ENCODE measurements at regions not wholly inside any gene's neighbourhood (a gene's known extent, or its start where the extent isn't known, plus 50 kb on each side); places are given as distances from the start of the nearest gene placed in this dataset.

DNA sequence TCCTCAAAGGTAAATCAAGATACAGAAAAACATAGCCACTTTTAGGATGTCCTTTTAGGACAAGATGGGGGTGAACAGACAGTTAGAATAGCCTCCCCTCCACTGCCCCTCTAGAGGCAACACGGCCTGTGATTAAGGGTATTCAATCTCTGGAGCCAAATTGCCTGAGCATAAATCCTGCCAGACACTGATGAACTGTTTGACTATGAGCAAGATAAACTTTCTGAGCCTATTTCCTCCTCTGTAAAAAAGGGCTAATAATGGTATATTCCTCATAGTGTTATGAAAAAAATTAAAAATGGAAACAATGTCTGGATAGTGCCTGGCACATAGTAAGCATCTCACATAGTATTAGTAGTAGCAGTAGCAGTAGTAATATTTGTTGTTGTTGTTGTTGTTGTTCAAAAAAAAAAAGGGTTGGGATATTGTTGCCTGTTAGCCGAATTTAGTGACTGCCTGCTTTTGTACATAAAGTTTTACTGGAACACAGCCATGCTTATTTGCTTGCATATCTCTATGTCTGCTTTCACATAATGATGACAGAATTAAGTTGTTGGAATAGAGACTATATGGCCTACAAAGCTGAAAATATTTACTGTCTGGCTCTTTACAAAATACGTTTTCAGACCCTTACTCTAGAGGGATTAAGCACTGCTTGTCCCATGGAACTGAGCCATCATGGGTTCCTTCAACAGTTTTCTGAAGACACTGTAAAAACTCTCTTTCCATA is 536.3 kb downstream of the TLE4 start:
- in situ Hi-C loops (cut with MboI; ENCODE audit: low sequenced_read_pairs in 4 of 4) = no loop called here
- TF ChIP-seq, protein P1, sequence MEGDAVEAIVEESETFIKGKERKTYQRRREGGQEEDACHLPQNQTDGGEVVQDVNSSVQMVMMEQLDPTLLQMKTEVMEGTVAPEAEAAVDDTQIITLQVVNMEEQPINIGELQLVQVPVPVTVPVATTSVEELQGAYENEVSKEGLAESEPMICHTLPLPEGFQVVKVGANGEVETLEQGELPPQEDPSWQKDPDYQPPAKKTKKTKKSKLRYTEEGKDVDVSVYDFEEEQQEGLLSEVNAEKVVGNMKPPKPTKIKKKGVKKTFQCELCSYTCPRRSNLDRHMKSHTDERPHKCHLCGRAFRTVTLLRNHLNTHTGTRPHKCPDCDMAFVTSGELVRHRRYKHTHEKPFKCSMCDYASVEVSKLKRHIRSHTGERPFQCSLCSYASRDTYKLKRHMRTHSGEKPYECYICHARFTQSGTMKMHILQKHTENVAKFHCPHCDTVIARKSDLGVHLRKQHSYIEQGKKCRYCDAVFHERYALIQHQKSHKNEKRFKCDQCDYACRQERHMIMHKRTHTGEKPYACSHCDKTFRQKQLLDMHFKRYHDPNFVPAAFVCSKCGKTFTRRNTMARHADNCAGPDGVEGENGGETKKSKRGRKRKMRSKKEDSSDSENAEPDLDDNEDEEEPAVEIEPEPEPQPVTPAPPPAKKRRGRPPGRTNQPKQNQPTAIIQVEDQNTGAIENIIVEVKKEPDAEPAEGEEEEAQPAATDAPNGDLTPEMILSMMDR (IDR thresholded peaks at IDR 0.05 in 4 of 5, conservative IDR thresholded peaks at IDR 0.05 in 1 of 5) = no peak
- no peak for TF ChIP-seq POLR2A (IDR thresholded peaks at IDR 0.05)
- Histone ChIP-seq H3K27ac (no peak overlapping the region), H3K36me3 (no peaks in the 10 kb centered on the region), H3K4me3 (no peak overlapping the region), H3K4me1 (peaks cover 4 to 6% of the 10 kb centered on the region in 2 donors), H3K27me3 (no peaks in the 10 kb centered on the region), H3K9me3 (no peaks in the 10 kb centered on the region)
- no peak for DNase-seq
- intact Hi-C loops (cut with DNase I; ENCODE audit: low total_unique reads) = no loop called here
- ATAC-seq = no peak

DNA sequence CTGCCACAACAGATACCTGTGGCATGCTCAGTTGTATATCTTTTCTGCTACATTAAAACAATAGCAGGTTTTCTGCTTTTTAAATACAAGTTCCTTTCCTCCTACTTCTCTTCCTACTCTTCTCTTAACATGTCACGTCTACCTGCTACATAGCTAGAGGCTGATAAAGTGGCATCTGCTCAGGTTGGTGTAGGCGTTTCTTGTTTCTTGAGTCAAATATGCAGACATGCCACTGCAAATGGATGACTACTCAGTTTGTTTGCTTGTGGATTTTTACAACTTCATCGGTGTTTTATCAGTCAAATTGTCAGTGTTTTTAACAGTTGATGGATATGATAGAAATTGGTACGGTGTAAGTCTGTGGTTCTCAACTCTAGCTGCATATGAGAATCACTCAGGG is 525.7 kb downstream of the TLE4 start:
- TF ChIP-seq, protein P1 (IDR thresholded peaks at IDR 0.05 in 4 of 5, conservative IDR thresholded peaks at IDR 0.05 in 1 of 5) = no peak
- no peak for TF ChIP-seq POLR2A (IDR thresholded peaks at IDR 0.05)
- intact Hi-C loops (cut with DNase I; ENCODE audit: low total_unique reads) (no loop called here), in situ Hi-C loops (cut with MboI; ENCODE audit: low sequenced_read_pairs in 4 of 4) (no loop called here)
- no peak for ATAC-seq
- DNase-seq = no peak
- Histone ChIP-seq H3K36me3 (no peaks in the 10 kb centered on the region), H3K4me1 (no peaks in the 10 kb centered on the region), H3K9me3 (no peaks in the 10 kb centered on the region), H3K27ac (no peak overlapping the region), H3K27me3 (no peaks in the 10 kb centered on the region), H3K4me3 (no peak overlapping the region)

DNA sequence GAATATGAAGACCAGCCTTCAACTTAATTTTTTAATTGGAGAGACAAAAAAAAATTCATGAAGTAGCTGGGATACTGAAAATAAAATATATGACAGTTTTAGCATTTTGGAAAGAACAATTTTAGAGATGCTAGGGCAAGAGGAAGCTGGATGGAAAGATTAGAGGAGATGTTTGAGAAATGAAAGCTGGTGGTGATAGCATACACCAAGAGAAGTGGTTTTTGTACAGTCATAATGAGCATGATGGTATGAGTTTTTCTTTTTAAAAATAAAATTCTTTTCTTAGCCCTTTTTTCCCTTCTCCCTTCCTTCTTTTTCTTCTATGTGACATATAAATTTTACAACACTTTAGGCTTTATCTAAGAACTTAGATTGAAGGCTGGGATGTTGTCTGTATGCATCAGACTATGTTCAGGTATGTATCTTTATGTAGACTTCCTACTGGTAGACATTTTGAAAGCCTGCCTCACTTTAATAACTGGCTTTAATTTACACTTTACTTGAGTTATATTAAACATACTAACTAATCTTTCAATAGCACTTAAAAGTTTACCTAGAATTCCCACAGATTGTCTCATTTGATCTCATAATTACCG is 522.5 kb downstream of the TLE4 start:
- in situ Hi-C loops (cut with MboI; ENCODE audit: low sequenced_read_pairs in 4 of 4) = no loop called here
- H3K27ac ChIP-seq = no peak overlapping the region
- no peak for TF ChIP-seq POLR2A (IDR thresholded peaks at IDR 0.05)
- TF ChIP-seq, protein P1 (IDR thresholded peaks at IDR 0.05 in 4 of 5, conservative IDR thresholded peaks at IDR 0.05 in 1 of 5) = no peak
- H3K9me3 ChIP-seq = no peaks in the 10 kb centered on the region
- no peaks in the 10 kb centered on the region for H3K4me1 ChIP-seq
- intact Hi-C loops (cut with DNase I; ENCODE audit: low total_unique reads) = no loop called here
- H3K4me3 ChIP-seq = no peak overlapping the region
- ATAC-seq (no peak), DNase-seq (no peak)
- H3K27me3 ChIP-seq = no peaks in the 10 kb centered on the region
- H3K36me3 ChIP-seq = no peaks in the 10 kb centered on the region

DNA sequence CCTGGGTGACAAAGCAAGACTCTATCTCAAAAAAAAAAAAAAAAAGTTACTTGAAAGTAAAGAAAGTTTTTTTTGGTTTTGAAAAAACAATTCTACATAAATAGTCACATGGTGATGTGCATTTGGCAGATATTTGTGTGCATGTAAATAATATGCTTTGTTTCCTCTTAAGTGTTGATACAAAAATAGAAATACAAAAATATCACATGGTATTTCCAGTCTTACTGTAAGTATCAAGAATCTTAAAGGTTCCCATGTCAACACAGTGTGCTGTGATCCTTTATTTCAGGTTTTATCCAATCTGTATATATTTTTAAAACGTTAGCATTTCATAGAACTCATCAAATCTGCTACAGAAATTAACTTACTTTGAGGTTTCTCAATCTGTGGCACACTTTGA is 521.9 kb downstream of the TLE4 start:
- intact Hi-C loops (cut with DNase I; ENCODE audit: low total_unique reads) (no loop called here), in situ Hi-C loops (cut with MboI; ENCODE audit: low sequenced_read_pairs in 4 of 4) (no loop called here)
- no peak for TF ChIP-seq POLR2A (IDR thresholded peaks at IDR 0.05)
- TF ChIP-seq, protein P1 (IDR thresholded peaks at IDR 0.05 in 4 of 5, conservative IDR thresholded peaks at IDR 0.05 in 1 of 5) = no peak
- ATAC-seq (no peak), DNase-seq (no peak)
- H3K4me3 ChIP-seq = no peak overlapping the region
- H3K27ac ChIP-seq = no peak overlapping the region
- H3K27me3 ChIP-seq = no peaks in the 10 kb centered on the region
- H3K9me3 ChIP-seq = no peaks in the 10 kb centered on the region
- H3K4me1 ChIP-seq = no peaks in the 10 kb centered on the region
- H3K36me3 ChIP-seq = no peaks in the 10 kb centered on the region
